MM.1S (cell line): ENCODE measurements at regions not wholly inside any gene's neighbourhood (a gene's known extent, or its start where the extent isn't known, plus 50 kb on each side); places are given as distances from the start of the nearest gene placed in this dataset.

Experiments used
- DNase-seq: peaks from one replicate; pipeline ENCODE4 v3.0.0-alpha.2; 2015
- H2AFZ ChIP-seq: fragments of 300-600 bp; sonication (generic); 2 replicates; pipeline ENCODE4 v1.6.0; 2016; ENCODE audit warnings: antibody characterized with exemption, low read length
- H3F3A ChIP-seq: fragments of 300-600 bp; sonication (generic); 2 replicates; pipeline ENCODE4 v1.6.1; 2016; ENCODE audit warnings: mild to moderate bottlenecking, antibody characterized with exemption, low read length, moderate library complexity, mixed read lengths; ENCODE audit not compliant: insufficient read depth
- H3K27ac ChIP-seq: fragments of 300-600 bp; sonication (generic); 2 replicates; pipeline ENCODE4 v1.5.1; 2016; ENCODE audit warnings: mild to moderate bottlenecking, low read length
- H3K27me3 ChIP-seq: fragments of 300-600 bp; sonication (generic); replicated peaks from 2 replicates; pipeline ENCODE4 v1.6.0; 2016; ENCODE audit warnings: low read length; ENCODE audit not compliant: insufficient read depth
- H3K36me3 ChIP-seq: fragments of 300-600 bp; sonication (generic); replicated peaks from 2 replicates; pipeline ENCODE4 v1.6.1; 2016; ENCODE audit warnings: mild to moderate bottlenecking, low read length, mixed read lengths; ENCODE audit not compliant: insufficient read depth
- H3K4me1 ChIP-seq: fragments of 300-600 bp; sonication (generic); 2 replicates; pipeline ENCODE4 v1.6.1; 2016; ENCODE audit warnings: low read length, mixed read lengths
- H3K4me2 ChIP-seq: fragments of 300-600 bp; sonication (generic); 2 replicates; pipeline ENCODE4 v1.6.0; 2016; ENCODE audit warnings: low read depth, low read length
- H3K4me3 ChIP-seq: fragments of 300-600 bp; sonication (generic); 2 replicates; pipeline ENCODE4 v1.5.1; 2016; ENCODE audit warnings: low read length, mixed read lengths
- H3K79me2 ChIP-seq: fragments of 300-600 bp; sonication (generic); 2 replicates; pipeline ENCODE4 v1.6.1; 2016; ENCODE audit warnings: mixed run types, low read length, mixed read lengths
- H3K9ac ChIP-seq: fragments of 300-600 bp; sonication (generic); 2 replicates; pipeline ENCODE4 v1.6.1; 2016; ENCODE audit warnings: low read length, mixed read lengths
- H3K9me2 ChIP-seq: fragments of 300-600 bp; sonication (generic); replicated peaks from 2 replicates; pipeline ENCODE4 v1.6.1; 2016; ENCODE audit warnings: mild to moderate bottlenecking, low read length, mixed read lengths; ENCODE audit not compliant: insufficient read depth
- H3K9me3 ChIP-seq: fragments of 300-600 bp; sonication (generic); replicated peaks from 2 replicates; pipeline ENCODE4 v1.6.1; 2016; ENCODE audit warnings: mild to moderate bottlenecking, low read length, mixed read lengths; ENCODE audit not compliant: insufficient read depth
- H4K20me1 ChIP-seq: fragments of 300-600 bp; sonication (generic); 2 replicates; pipeline ENCODE4 v1.6.1; 2016; ENCODE audit warnings: mild to moderate bottlenecking, low read length, moderate library complexity, mixed read lengths; ENCODE audit not compliant: insufficient read depth
- CTCF ChIP-seq: fragments of 300-600 bp; sonication (generic); IDR thresholded peaks from 2 replicates; pipeline ENCODE4 v1.5.1; 2016; ENCODE audit warnings: antibody characterized with exemption, low read length, mixed read lengths
- EZH2 ChIP-seq: fragments of 300-600 bp; sonication (generic); optimal IDR thresholded peaks from 2 replicates; pipeline ENCODE3; 2017; ENCODE audit warnings: low read depth, mild to moderate bottlenecking, antibody characterized with exemption, low read length, mixed read lengths
- EZH2phosphoT487 ChIP-seq: fragments of 300-600 bp; sonication (generic); IDR thresholded peaks from 2 replicates; pipeline ENCODE4 v1.6.1; 2018; ENCODE audit warnings: antibody characterized with exemption, low read length

- Histone ChIP-seq H4K20me1 (no peaks in the 10 kb centered on the region), H3K9me2 (no peaks in the 10 kb centered on the region), H3F3A (no peaks in the 10 kb centered on the region), H3K4me3 (no peak overlapping the region), H3K4me1 (no peaks in the 10 kb centered on the region), H3K79me2 (no peaks in the 10 kb centered on the region), H3K9me3 (no peaks in the 10 kb centered on the region), H3K4me2 (no peak overlapping the region), H3K27me3 (no peaks in the 10 kb centered on the region), H3K36me3 (no peaks in the 10 kb centered on the region), H3K27ac (no peak overlapping the region), H2AFZ (no peak overlapping the region), H3K9ac (no peak overlapping the region)
- TF ChIP-seq EZH2, result no peak
- TF ChIP-seq EZH2phosphoT487, result no peak
- no peak for TF ChIP-seq CTCF
- no peak for DNase-seq
These were observed 358.7 kb upstream of the CTSO start for GRCh38 chr4:156312261-156312847.

GRCh38 chr4:156309031-156309430 lies 355.4 kb upstream of the CTSO start:
- H3K36me3 ChIP-seq, result no peaks in the 10 kb centered on the region
- H2AFZ ChIP-seq, result no peak overlapping the region
- H3K4me3 ChIP-seq, result no peak overlapping the region
- no peak overlapping the region for H3K4me2 ChIP-seq
- no peaks in the 10 kb centered on the region for H3K79me2 ChIP-seq
- TF ChIP-seq EZH2phosphoT487 (no peak), CTCF (no peak), EZH2 (no peak)
- no peaks in the 10 kb centered on the region for H3K4me1 ChIP-seq
- H3K27me3 ChIP-seq, result no peaks in the 10 kb centered on the region
- H3K27ac ChIP-seq, result no peak overlapping the region
- no peak overlapping the region for H3K9ac ChIP-seq
- H3F3A ChIP-seq, result no peaks in the 10 kb centered on the region
- no peak for DNase-seq
- no peaks in the 10 kb centered on the region for H3K9me2 ChIP-seq
- no peaks in the 10 kb centered on the region for H4K20me1 ChIP-seq
- no peaks in the 10 kb centered on the region for H3K9me3 ChIP-seq

- no peaks in the 10 kb centered on the region for H3K4me1 ChIP-seq
- H3K79me2 ChIP-seq, result no peaks in the 10 kb centered on the region
- no peak overlapping the region for H3K4me2 ChIP-seq
- no peaks in the 10 kb centered on the region for H3K9me2 ChIP-seq
- H3K27me3 ChIP-seq, result no peaks in the 10 kb centered on the region
- TF ChIP-seq EZH2 (no peak), CTCF (no peak), EZH2phosphoT487 (no peak)
- H3K4me3 ChIP-seq, result no peak overlapping the region
- no peaks in the 10 kb centered on the region for H4K20me1 ChIP-seq
- no peaks in the 10 kb centered on the region for H3F3A ChIP-seq
- no peaks in the 10 kb centered on the region for H3K36me3 ChIP-seq
- H3K9me3 ChIP-seq, result no peaks in the 10 kb centered on the region
- H3K27ac ChIP-seq, result no peak overlapping the region
- H2AFZ ChIP-seq, result no peak overlapping the region
- no peak overlapping the region for H3K9ac ChIP-seq
- no peak for DNase-seq
These were observed 350.0 kb upstream of the CTSO start for GRCh38 chr4:156303708-156304107.
